ENCODE measurements at regions not wholly inside any gene's neighbourhood (a gene's known extent, or its start where the extent isn't known, plus 50 kb on each side); places are given as distances from the start of the nearest gene placed in this dataset.

GRCh38 chr21:43291347-43291950, 122.6 kb downstream of the CRYAA start:
- TF ChIP-seq, protein P1, sequence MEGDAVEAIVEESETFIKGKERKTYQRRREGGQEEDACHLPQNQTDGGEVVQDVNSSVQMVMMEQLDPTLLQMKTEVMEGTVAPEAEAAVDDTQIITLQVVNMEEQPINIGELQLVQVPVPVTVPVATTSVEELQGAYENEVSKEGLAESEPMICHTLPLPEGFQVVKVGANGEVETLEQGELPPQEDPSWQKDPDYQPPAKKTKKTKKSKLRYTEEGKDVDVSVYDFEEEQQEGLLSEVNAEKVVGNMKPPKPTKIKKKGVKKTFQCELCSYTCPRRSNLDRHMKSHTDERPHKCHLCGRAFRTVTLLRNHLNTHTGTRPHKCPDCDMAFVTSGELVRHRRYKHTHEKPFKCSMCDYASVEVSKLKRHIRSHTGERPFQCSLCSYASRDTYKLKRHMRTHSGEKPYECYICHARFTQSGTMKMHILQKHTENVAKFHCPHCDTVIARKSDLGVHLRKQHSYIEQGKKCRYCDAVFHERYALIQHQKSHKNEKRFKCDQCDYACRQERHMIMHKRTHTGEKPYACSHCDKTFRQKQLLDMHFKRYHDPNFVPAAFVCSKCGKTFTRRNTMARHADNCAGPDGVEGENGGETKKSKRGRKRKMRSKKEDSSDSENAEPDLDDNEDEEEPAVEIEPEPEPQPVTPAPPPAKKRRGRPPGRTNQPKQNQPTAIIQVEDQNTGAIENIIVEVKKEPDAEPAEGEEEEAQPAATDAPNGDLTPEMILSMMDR (IDR thresholded peaks at IDR 0.05): no peak
- TF ChIP-seq POLR2A (IDR thresholded peaks at IDR 0.05): no peak
- TF ChIP-seq EP300 (IDR thresholded peaks at IDR 0.05): no peak
